ENCODE measurements at regions not wholly inside any gene's neighbourhood (a gene's known extent, or its start where the extent isn't known, plus 50 kb on each side); places are given as distances from the start of the nearest gene placed in this dataset.
A peak's percentile ranks its signal among the peaks of the same experiment; 100 is the strongest.

- ChIA-PET CTCF (interaction anchor here (1.5 kb wide), 1 partner anchor 11 kb away, joined by 5 read pairs; no protein-coding TSS in a partner anchor), POLR2A (no interaction called here)
- no peak overlapping the region for H3K4me3 ChIP-seq (ENCODE audit: low read length)
These were observed 57.9 kb upstream of the TMEM72 start for GRCh38 chr10:44853148-44853734.

DNA sequence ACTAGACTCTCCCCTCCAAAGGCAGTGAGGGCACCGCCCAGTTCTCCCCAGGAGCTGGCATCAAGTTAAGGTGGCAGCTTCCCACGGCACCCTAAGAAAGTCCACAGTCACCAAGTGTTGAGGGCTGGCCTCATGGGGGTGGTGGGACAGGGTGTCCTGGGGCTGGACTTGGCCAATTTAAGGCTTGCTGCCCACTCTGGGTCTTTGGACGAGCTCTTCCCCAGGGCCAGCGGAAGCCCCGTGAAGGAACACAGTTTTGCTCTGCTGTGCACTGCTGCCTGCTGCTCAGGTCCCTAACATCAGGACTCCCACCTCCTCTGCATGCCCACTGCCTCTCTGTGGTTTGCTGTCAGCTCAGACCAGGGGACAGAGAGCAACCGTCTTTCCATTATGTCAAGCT, 57.3 kb upstream of the TMEM72 start:
- Mint-ChIP-seq H3K36me3 (no peaks in the 10 kb centered on the region), H3K27ac (no peak overlapping the region), H3K27me3 (peaks cover 0 to 2% of the 10 kb centered on the region in 2 donors), H3K4me1 (no peaks in the 10 kb centered on the region), H3K9me3 (peaks cover 0 to 2% (median 0%) of the 10 kb centered on the region in 5 donors), H3K4me3 (no peak overlapping the region)
- ChIA-PET POLR2A (no interaction called here), CTCF (interaction anchor here (1.5 kb wide), 1 partner anchor 10 kb away, joined by 5 read pairs; no protein-coding TSS in a partner anchor)
- H3K9me3 ChIP-seq (ENCODE audit: low read length), result no peaks in the 10 kb centered on the region
- no peaks in the 10 kb centered on the region for H3K27me3 ChIP-seq (ENCODE audit: insufficient read depth, low read length, poor library complexity, severe bottlenecking)
- no peak overlapping the region for H3K4me3 ChIP-seq (ENCODE audit: low read length)
- no peak overlapping the region for H3K27ac ChIP-seq (ENCODE audit: low read depth, low read length)
- DNase-seq, result no peak
- no peaks in the 10 kb centered on the region for H3K4me1 ChIP-seq (ENCODE audit: insufficient read depth, low read length)
- H3K36me3 ChIP-seq (ENCODE audit: insufficient read depth, low read length), result no peaks in the 10 kb centered on the region

More at GRCh38 chr10:44853148-44853734, 57.9 kb upstream of the TMEM72 start:
- Mint-ChIP-seq H3K4me1 (no peaks in the 10 kb centered on the region), H3K27ac (no peak overlapping the region), H3K27me3 (peaks cover 0 to 2% of the 10 kb centered on the region in 2 donors), H3K4me3 (no peak overlapping the region), H3K9me3 (peaks cover 0 to 2% (median 0%) of the 10 kb centered on the region in 5 donors), H3K36me3 (no peaks in the 10 kb centered on the region)
- DNase-seq, result no peak
- H3K4me1 ChIP-seq (ENCODE audit: insufficient read depth, low read length), result no peaks in the 10 kb centered on the region
- H3K9me3 ChIP-seq (ENCODE audit: low read length), result no peaks in the 10 kb centered on the region
- H3K27me3 ChIP-seq (ENCODE audit: insufficient read depth, low read length, poor library complexity, severe bottlenecking), result no peaks in the 10 kb centered on the region
- no peak overlapping the region for H3K27ac ChIP-seq (ENCODE audit: low read depth, low read length)
- H3K36me3 ChIP-seq (ENCODE audit: insufficient read depth, low read length), result no peaks in the 10 kb centered on the region

DNA sequence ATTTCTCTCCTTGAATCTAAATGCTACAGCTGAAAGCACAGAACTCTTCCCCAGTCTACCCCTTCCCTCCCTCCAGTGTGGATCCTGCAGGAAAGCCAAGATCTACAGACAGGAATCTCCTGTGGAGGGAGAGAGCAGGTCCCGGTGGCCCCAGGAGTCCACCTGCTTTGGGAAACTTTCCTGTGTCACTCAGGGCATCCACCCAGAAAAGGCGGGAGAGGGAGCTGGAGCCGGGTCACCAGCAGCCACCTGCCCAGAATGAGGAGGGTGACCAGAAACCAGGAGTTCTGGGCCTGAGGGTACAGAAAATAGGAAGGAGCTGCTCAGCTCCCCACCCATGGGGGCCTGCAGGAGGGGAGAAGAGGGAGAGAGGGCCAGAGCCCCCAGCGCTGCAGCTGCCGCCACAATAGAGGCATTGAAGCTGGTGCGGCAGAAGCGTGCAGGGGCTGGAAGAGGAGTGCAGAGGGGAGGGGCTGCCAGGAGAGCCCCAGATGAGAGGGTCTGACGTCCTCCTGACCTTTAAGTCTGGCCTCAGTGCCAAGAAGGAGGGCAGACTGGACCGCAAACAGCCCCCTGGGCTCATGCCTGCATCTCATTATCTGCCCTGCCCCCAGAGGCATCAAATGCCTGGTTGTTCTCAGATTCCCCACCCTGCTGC, 56.3 kb upstream of the TMEM72 start:
- Mint-ChIP-seq H3K4me3 (no peak overlapping the region), H3K36me3 (no peaks in the 10 kb centered on the region)
- POLR2A ChIA-PET, result no interaction called here

GRCh38 chr10:44856696-44857095, 54.4 kb upstream of the TMEM72 start:
- no peak overlapping the region for H3K27ac ChIP-seq (ENCODE audit: low read depth, low read length)
- H3K27me3 ChIP-seq (ENCODE audit: insufficient read depth, low read length, poor library complexity, severe bottlenecking), result no peaks in the 10 kb centered on the region
- H3K36me3 ChIP-seq (ENCODE audit: insufficient read depth, low read length), result no peaks in the 10 kb centered on the region
- ChIA-PET CTCF (interaction anchor here (1.0 to 3.3 kb wide), 5 partner anchors 9 to 1208 kb away, joined by 3 to 30 read pairs (median 7); partner anchors contain the start of gene ZNF32), POLR2A (no interaction called here)
- Mint-ChIP-seq H3K9me3 (no peaks in the 10 kb centered on the region), H3K27me3 (peaks cover 0 to under 1% of the 10 kb centered on the region in 2 donors), H3K36me3 (no peaks in the 10 kb centered on the region), H3K4me3 (no peak overlapping the region), H3K27ac (no peak overlapping the region), H3K4me1 (no peaks in the 10 kb centered on the region)
- H3K4me3 ChIP-seq (ENCODE audit: low read length), result no peak overlapping the region
- no peaks in the 10 kb centered on the region for H3K4me1 ChIP-seq (ENCODE audit: insufficient read depth, low read length)
- H3K9me3 ChIP-seq (ENCODE audit: low read length), result no peaks in the 10 kb centered on the region
- DNase-seq, result no peak

More for the DNA sequence above, 56.3 kb upstream of the TMEM72 start:
- H3K9me3 ChIP-seq (ENCODE audit: low read length), result no peaks in the 10 kb centered on the region
- no peaks in the 10 kb centered on the region for H3K27me3 ChIP-seq (ENCODE audit: insufficient read depth, low read length, poor library complexity, severe bottlenecking)
- H3K9me3 Mint-ChIP-seq, result no peaks in the 10 kb centered on the region
- H3K4me3 ChIP-seq (ENCODE audit: low read length), result no peak overlapping the region
- no peak overlapping the region for H3K27ac ChIP-seq (ENCODE audit: low read depth, low read length)
- H3K4me1 Mint-ChIP-seq, result no peaks in the 10 kb centered on the region
- CTCF ChIA-PET, result interaction anchor here (0.6 to 1.5 kb wide), 2 partner anchors 9 to 11 kb away, joined by 3 to 5 read pairs; no protein-coding TSS in a partner anchor
- peaks cover 0 to 2% of the 10 kb centered on the region in 2 donors for H3K27me3 Mint-ChIP-seq
- no peak for DNase-seq
- no peaks in the 10 kb centered on the region for H3K4me1 ChIP-seq (ENCODE audit: insufficient read depth, low read length)
- no peaks in the 10 kb centered on the region for H3K36me3 ChIP-seq (ENCODE audit: insufficient read depth, low read length)
- H3K27ac Mint-ChIP-seq, result no peak overlapping the region

DNA sequence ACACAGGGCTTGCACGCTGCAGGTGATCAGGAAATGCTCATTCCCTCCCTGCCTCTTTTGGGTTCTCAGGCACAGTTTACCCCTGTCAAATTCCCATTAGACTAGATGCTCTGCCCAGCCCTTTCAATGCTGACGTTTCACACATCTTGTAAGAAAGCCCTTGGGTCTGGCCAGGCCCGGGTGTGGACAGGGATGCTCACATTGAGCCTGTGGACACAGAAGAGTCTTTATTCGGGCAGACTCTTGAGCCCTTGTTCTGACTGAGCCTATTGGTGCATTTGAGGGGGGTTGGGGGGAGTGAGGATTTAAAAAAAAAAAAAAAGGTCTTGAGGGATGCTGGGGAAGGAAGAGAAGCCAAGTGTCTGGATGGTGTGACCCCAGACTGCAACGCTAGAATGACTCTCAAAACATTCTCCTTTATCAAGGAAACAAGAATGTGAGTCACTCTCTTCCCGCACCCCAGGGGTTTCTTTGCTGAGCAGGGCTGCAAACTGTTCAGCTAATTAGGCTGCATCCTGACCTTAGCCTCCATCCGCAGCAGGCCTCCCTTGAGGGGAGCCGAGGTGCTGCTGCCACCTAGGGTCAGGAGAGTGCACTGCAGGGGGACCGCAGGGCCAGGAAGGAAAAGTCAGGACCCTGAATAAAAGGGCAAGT, 53.6 kb upstream of the TMEM72 start:
- Histone ChIP-seq H3K27me3 (ENCODE audit: insufficient read depth, low read length, poor library complexity, severe bottlenecking) (no peaks in the 10 kb centered on the region), H3K4me3 (ENCODE audit: low read length) (no peak overlapping the region), H3K9me3 (ENCODE audit: low read length) (no peaks in the 10 kb centered on the region), H3K4me1 (ENCODE audit: insufficient read depth, low read length) (no peaks in the 10 kb centered on the region), H3K27ac (ENCODE audit: low read depth, low read length) (no peak overlapping the region), H3K36me3 (ENCODE audit: insufficient read depth, low read length) (no peaks in the 10 kb centered on the region)
- no peak overlapping the region for H3K27ac Mint-ChIP-seq
- H3K4me1 Mint-ChIP-seq, result no peaks in the 10 kb centered on the region
- H3K27me3 Mint-ChIP-seq, result peaks cover 0 to 8% of the 10 kb centered on the region in 2 donors
- no peak overlapping the region for H3K4me3 Mint-ChIP-seq
- peak in 4 of 5 donors; percentile 22 to 60 (median 38) for DNase-seq
- H3K9me3 Mint-ChIP-seq, result no peaks in the 10 kb centered on the region
- CTCF ChIA-PET, result interaction anchor here (1.0 to 3.3 kb wide), 10 partner anchors 10 to 1209 kb away, joined by 3 to 30 read pairs (median 4); partner anchors contain the start of gene ZNF32
- POLR2A ChIA-PET, result no interaction called here
- no peaks in the 10 kb centered on the region for H3K36me3 Mint-ChIP-seq

GRCh38 chr10:44858017-44858371, 53.1 kb upstream of the TMEM72 start:
- no peaks in the 10 kb centered on the region for H3K27me3 ChIP-seq (ENCODE audit: insufficient read depth, low read length, poor library complexity, severe bottlenecking)
- no peaks in the 10 kb centered on the region for H3K4me1 ChIP-seq (ENCODE audit: insufficient read depth, low read length)
- no peak overlapping the region for H3K4me3 ChIP-seq (ENCODE audit: low read length)
- no peak for DNase-seq
- Mint-ChIP-seq H3K4me3 (no peak overlapping the region), H3K27ac (no peak overlapping the region), H3K4me1 (peaks cover 0 to under 1% (median 0%) of the 10 kb centered on the region in 3 donors), H3K27me3 (peaks cover 0 to 11% of the 10 kb centered on the region in 2 donors), H3K9me3 (no peaks in the 10 kb centered on the region), H3K36me3 (no peaks in the 10 kb centered on the region)
- CTCF ChIA-PET, result interaction anchor here (0.6 to 3.3 kb wide), 9 partner anchors 10 to 1191 kb away, joined by 3 to 30 read pairs (median 4); no protein-coding TSS in a partner anchor
- H3K27ac ChIP-seq (ENCODE audit: low read depth, low read length), result no peak overlapping the region
- no peaks in the 10 kb centered on the region for H3K36me3 ChIP-seq (ENCODE audit: insufficient read depth, low read length)
- POLR2A ChIA-PET, result no interaction called here
- no peaks in the 10 kb centered on the region for H3K9me3 ChIP-seq (ENCODE audit: low read length)

DNA sequence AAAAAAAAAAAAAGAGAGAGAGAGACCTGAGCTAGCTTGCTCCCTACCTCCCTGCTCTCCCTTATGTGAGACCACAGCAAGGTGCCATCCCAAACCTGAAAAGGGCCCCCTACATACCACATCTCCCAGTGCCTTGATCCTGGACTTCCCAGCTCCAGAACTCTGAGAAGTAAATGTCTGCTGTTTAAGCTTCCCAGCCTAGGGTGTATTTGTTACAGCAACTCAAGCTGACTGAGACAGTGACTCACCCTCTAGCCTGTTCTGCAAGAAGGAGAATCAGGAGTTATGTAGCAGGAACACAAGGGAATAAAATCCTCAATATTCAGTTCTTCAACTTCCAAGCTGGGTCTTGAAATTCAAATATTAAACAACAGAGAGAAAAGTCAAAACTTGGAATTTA, 52.1 kb upstream of the TMEM72 start:
- Histone ChIP-seq H3K27ac (ENCODE audit: low read depth, low read length) (no peak overlapping the region), H3K9me3 (ENCODE audit: low read length) (no peaks in the 10 kb centered on the region), H3K4me1 (ENCODE audit: insufficient read depth, low read length) (no peaks in the 10 kb centered on the region), H3K27me3 (ENCODE audit: insufficient read depth, low read length, poor library complexity, severe bottlenecking) (no peaks in the 10 kb centered on the region), H3K36me3 (ENCODE audit: insufficient read depth, low read length) (no peaks in the 10 kb centered on the region), H3K4me3 (ENCODE audit: low read length) (no peak overlapping the region)
- CTCF ChIA-PET, result interaction anchor here (1.1 to 3.3 kb wide), 5 partner anchors 11 to 1192 kb away, joined by 3 to 30 read pairs (median 7); no protein-coding TSS in a partner anchor
- H3K4me3 Mint-ChIP-seq, result no peak overlapping the region
- POLR2A ChIA-PET, result no interaction called here
- peaks cover 3 to 18% of the 10 kb centered on the region in 2 donors for H3K27me3 Mint-ChIP-seq
- peaks cover 5 to 7% (median 5%) of the 10 kb centered on the region in 3 donors for H3K4me1 Mint-ChIP-seq
- no peak overlapping the region for H3K27ac Mint-ChIP-seq
- no peaks in the 10 kb centered on the region for H3K9me3 Mint-ChIP-seq
- no peaks in the 10 kb centered on the region for H3K36me3 Mint-ChIP-seq
- no peak for DNase-seq

Data from CD8-positive, alpha-beta memory T cell (primary cell).